GM19023 (cell line): ENCODE measurements at regions not wholly inside any gene's neighbourhood (a gene's known extent, or its start where the extent isn't known, plus 50 kb on each side); places are given as distances from the start of the nearest gene placed in this dataset.

Experiments used
- ATAC-seq: cut with Tn5 transposase; IDR thresholded peaks from one replicate; pipeline ENCODE4 v1.9.1; 2021; ENCODE audit warnings: mild to moderate bottlenecking, moderate library complexity; ENCODE audit not compliant: unreplicated experiment

DNA sequence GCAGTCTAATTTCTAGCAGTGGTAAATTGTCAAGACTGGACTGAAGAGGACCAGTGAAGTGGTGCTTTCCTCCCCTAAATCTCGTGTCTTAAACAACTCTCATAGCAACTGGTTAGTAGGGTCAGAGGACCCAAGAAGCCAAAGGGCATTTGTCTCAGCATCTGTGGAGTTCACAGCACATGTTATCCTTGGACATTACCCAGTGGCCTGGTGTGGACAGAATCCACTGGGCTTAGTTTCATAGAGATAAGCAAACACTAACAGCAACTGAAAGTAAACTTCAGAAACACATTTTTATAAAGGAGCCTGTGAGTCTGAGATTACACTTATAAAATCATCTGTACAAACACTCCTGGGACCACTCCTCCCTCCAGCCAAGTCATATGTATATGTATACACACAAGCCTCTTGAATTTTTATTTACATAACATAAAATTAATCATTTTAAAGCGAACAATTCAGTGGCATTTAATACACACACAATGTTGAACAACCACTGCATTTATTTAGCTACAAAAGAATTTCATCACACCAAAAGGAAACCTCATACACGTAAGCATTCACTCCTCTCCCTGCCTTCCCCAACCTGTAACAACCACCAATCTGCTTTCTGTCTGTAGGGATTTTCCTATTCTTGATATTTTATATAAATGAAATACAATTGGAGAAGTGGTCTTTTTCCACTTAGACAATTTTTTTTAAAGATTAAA, 457.8 kb downstream of the RASEF start:
- no peak for ATAC-seq

DNA sequence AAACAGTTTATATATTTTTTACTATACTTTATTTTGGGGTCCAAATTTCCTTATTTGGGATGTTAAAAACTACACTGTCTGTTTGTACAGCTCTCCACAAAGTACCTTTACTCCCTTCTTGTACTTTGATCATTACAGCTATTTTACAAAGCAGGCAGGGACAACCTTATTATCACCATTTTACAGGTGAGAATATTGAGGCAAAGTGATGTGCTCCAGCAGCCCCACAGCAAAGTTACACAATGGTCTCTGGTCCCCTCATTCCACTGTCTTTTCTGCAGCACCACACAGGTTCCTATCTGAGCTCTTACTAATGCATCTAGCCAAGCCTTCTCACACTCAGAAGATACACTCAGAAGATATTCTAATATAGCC, 457.3 kb downstream of the RASEF start:
- ATAC-seq: no peak

DNA sequence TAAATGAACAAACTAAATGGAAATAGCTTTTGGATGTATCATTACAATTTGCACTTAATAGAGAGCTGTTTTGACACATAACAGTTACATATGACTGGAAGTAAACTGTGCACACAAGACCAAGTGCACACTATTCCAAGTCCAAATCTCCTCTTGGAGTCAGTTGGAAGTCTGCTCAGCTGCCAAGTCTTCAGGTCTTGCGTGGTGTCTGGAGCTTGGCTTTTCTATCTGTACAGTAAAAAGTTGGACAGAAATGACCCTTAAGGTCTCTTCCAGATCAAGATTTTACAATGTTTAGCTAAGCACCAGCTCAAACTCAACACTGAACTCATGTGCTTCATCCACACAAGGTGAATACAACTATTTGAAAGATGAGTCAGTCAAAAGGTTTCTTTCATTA, 456.9 kb downstream of the RASEF start:
- no peak for ATAC-seq

DNA sequence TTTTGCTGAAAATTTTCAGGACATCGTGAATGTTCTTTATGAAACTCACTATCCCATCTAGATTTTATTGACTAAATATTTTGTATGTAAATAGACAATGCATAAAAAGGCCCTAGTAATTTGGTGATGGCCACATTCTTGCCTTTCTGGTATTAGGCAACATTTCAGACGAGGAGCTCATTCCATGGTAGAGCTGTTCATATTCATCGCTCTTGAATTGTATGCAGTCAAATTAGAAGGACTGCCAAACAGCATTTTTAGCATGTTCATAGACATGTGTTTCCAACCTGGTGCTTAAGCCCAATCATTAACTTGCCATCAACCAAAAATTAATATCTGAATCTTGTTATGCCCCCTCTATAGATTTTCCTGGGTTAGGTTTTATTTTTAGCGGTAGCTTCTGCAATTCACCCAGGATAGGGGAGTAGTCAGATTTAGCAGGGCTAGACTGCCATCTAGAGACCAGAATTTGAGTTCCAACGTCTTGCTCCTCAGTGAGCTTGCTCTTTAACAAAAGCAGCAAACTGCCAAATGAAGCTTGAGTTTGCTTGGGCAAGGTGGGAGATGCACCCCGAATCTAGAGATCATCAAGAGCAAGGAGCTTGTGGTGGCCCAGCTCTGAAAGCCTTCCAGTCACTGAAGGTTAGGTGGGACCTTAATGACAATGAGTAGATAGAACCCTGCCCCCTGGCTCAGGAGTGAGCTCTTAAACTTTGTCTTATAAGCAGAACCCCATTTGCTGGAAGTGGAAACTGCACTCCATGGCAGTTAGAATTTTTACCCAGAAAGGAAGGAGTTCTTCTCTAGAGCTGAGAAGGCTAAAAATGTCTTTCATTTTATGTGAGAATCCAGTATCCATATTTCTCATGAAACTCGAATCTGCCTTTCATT, 456.2 kb downstream of the RASEF start:
- no peak for ATAC-seq

DNA sequence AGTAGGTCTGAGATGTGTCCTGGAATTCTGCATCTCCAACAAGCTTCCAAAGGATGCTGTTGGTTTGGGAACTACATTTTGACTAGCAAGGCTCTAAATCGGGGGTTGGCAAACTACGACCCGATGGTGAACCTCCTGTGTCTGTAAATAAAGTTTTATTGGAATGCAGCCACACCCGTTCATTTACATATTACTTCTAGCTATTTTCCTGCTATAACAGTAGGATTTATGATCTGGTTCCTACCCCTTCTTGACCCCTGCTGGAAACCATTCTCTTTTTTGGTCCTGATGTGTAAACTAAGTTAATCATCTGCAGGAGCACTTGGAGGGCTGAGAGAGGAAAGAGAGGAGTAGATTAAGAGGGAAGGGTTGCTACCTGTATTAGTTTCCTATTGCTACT, 454.5 kb downstream of the RASEF start:
- no peak for ATAC-seq

DNA sequence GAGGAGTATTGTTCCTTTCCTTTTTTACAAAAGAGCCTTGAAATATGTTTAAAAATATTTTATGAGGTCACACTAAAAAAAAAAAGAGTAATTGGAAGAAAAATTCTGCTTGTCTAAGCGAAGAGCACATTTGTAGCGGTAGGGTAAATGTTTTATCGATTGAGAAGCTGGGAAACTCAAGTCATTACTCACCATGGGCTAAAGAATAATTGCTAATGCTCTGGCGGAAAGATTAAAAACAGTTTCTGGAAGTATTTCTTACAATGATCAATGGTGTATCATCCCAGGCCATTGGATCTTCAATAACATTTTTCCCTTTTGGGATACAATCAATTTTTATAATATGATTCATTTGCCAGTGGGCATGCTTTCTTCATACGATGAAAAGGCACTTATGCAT, 450.0 kb downstream of the RASEF start:
- ATAC-seq: no peak

DNA sequence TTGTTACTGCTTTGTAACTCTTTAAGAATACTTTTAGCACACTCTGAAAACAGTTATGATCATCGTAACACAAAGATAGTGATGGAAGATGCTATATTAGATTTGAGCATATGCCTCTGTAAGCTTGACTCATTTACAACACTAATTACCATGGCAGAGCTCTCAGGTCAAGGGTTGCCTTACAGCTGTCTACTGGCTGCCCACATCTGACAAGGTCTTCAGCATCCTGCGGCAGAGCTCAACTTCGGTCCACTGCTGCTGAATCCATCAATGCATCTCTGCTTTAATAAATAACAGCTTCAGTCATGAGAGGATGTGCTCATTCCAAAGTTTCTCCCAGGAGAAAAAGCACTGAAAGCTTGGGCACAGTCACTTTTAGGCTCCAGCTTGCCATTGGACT, 449.4 kb downstream of the RASEF start:
- no peak for ATAC-seq

DNA sequence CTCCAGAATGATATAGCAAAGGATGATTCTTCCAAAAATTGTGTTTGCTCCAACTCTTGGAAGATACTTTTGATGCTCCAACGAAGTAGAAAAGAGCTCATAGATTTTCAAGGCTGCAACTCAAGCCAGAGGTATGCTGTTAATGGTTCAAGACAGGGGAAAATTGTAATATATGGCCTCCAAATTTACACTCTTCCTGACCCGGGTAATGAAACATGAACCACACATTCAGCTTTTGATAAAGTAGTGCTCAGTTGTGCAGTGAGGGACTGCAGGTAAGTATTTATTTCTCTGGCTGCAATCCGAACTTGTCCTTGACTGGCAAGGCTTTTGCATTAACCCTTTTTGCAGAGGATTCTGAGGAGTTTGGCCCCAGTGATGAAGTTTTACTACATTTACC, 446.4 kb downstream of the RASEF start:
- ATAC-seq: no peak

DNA sequence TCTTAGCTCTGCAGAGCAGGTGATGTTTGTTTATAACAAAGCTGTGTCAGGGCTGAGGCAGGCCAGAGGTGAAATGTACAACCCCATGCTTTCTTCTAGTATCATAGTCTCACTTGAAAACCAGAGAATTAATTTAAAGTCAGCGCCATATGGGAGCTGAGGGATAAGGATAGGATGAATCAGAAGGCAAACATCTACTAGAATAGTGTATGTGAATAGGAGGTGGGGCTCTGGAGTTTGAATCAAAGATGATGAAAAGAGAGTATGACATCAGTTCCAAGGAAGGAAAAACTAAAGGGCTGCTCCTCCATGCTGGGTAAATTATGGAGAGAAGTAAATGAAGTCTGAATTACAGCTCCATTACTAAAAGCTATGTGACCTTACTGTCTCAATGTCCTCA, 441.5 kb downstream of the RASEF start:
- ATAC-seq: no peak

DNA sequence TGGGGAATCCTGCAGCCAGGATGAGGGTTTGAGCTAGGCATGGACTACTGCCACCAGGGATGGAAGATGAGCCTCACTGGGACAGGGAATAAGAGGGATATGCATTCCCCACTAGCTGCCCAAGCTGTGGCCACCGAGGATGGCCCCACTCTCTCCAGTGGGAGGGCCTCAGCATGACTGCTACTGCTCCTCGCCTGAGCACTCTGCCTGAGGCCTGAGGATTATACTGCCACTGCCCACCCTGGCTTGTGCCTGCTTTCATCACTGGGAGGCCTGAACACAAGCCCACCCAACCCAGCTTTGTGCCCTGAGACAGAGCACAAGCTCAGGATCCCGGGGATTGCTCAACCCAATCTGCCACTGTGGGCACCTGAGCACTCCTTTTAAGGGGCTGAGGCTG, 425.6 kb downstream of the RASEF start:
- no peak for ATAC-seq

DNA sequence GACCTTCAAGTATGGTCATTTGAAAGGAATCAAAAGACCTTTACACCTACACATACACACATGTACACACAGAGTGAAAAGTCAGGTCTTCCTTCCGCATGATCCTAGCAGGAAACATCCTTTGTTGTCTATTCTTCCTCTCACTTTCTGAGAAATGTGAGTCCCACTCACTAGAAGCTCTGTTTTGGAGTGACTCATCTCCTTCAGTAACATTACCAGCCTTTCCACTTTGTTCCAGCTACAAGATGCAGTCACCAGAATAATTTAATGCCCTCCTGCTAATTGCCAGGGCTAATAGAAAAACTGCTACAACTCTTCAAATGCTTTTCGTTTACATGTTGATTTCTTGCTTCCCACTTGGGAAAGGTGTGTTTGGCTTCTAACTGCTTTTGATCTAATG, 417.3 kb downstream of the RASEF start:
- no peak for ATAC-seq

DNA sequence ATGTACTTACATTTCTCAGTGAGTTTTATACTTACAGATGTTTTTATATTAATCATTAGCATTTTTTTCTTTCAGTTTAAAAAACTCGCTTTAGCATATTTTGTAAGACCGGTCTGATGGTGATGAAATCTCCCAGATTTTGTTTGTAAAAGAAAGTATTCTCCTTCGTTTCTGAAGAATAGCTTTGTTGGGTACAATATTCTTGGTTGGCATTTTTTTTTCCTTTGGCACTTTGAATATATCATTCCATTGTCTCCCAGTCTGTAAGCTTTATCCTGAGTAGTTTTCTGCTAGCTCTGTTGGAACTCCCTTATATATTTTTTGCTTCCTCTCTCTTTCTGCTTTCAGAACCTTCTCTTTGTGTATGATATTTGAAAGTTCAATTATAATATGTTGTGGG, 412.6 kb downstream of the RASEF start:
- no peak for ATAC-seq

DNA sequence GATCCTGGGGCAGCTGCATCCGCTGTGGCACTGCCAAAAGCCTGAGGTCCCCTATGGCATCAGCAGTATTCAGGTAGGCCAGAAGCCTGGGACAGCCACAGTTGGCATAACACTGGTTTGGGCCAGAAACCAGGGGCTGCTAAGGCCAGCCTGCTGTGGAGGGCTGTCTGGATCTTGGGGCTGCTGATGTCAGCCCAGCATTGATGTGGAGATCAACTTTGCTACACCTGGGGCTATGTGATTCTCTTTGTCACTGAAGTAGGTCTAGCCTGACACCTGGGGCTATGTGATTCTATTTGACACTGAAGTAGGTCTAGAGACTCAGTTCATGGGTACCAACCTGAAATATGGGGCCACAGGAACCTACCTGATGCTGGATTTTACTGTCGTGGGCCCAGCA, 411.5 kb downstream of the RASEF start:
- no peak for ATAC-seq

DNA sequence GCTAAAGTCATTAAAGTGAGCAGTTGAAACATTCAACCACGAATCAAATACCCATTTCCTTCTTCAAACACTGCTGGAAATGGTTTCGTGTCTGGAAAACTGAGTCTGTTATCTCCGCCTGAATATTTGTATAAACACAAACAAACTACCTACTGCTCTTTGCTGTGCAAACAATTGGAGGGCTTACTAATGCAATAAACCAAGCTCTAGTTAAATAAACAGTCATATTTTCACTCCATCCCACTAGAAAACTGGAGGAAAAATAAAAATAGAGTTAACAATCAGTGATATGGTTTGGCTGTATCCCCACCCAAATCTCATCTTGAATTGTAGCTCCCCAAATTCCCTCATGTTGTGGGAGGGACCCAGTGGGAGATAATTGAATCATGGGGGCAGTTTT, 397.6 kb downstream of the RASEF start:
- no peak for ATAC-seq

DNA sequence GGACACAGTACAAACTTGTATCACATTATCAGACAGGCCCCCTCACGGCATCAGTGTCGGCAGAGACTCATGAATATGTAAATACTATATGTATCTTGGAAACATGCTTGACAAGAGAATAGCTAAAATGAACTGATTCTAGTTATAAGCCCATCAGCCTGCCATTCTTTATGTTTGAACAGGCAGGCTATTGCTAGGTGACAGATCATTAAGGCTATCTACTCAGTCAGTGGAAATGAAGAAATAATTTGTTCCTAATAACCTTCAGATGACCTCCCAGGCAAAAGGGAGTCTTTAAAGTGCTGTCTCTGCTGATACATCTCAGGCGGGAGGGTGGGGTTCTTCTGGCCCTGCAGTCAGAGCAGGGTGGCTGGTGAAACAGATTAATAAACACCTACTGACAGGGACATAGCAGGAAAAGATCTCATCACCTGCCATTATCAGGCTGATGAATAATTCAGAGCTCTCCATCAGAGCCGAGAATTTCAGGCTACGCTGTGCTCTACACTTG, 394.2 kb downstream of the RASEF start:
- no peak for ATAC-seq

DNA sequence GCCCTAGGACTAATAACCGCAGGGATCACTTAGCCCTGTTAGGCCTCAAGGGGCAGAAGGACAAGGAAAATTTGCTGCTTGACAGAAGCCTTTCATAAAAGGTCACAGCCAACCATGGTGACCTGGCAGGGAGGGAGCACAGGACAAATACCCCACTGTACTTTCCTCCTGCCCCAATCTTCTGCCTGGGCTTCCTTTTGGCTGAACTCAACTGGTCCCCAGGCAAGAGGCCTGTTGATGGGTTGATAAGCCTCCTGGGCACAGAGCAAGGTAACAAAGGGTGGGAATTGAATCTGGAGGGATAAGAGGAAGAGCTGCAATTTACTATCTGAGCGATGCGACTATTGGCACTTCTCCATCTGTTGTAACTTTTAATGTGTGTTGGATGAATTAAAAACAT, 392.9 kb downstream of the RASEF start:
- ATAC-seq: no peak

DNA sequence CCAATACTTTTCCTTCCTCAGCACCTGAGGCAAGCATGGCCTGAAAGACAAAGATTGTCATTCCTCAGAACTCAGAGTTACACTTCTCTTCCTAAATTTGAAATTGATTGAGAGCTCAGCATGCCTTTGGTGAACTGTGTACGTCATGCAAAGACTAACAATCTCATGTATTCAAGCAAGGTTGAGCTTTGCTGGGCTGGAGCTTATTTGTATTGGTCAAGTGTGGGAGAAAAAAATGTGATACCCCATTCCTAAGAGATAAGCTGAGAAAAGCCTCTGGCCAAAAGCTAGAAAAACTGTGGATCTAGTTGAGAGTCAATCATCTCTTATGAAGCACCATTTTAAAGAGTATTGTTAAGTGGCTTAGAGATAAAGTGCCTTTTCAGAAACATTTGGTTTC, 392.2 kb downstream of the RASEF start:
- no peak for ATAC-seq

DNA sequence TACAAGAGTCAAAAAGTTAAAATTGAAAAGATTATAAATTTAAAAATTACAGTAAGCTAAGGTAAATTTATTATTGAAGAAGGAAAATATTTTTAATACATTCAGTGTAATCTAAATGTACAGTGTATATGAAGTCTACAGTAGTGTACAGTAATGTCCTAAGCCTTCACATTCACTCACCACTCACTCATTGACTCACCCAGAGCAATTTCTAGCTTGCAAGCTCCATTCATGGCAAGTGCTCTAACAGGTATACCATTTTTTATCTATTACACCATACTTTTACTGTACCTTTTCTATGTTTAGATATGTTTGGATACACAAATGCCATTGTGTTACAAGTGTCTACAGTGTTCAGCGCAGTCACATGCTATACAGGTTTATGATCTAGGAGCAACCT, 389.7 kb downstream of the RASEF start:
- no peak for ATAC-seq

DNA sequence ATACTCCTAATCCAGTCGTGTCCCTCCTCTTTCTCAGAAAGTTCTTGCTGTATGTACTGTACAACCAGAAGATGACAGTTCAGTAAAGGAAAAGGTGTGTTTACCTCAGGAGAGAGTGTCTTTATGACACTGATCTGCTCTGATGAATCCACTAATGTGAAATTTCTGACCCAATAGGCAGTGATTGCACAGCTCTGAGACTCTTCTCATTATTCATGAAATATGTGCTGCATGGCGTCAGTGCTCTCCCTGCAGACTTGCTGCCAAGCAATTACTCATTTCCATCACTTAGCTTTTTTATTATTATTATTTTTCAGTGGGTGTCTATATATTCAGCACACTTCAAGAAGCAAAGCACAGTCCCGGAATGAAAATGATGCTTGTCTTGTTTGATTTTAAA, 389.0 kb downstream of the RASEF start:
- no peak for ATAC-seq

DNA sequence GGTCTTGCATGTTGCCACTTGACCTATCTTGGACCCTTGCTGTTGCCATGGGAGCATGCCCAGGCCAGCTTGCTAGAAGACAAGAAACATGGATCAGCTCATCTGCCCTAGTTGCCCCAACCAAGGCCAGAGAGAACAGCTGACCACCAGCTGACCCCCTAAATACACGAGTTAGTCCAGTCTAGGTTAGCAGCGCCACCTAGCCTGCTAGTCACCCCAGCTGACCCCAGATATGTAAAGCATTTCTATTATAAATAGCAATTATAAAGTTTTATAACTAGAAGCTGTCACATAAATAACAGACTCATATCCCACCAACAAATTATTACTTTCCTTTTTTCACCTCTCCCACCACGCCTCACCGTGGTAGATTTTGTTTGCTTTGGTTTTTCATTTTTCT, 387.8 kb downstream of the RASEF start:
- no peak for ATAC-seq

DNA sequence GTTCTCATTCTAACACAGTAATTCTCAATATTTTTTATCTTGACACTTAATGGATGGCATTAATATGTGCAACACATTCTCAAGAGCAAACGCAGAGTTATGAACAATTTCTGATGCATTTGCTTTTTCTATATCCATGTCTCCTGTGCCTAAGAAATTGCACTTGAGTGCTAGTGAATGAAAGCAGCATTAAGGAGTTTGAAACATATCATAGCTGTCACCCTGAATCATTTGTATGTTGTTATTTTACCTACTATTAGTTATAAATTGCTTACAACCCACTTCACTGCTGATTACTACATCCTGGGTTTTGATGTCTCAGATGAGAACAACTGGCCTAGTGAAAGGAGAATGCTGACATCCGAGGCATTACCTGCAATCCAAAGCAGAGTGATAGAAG, 387.3 kb downstream of the RASEF start:
- ATAC-seq: no peak

DNA sequence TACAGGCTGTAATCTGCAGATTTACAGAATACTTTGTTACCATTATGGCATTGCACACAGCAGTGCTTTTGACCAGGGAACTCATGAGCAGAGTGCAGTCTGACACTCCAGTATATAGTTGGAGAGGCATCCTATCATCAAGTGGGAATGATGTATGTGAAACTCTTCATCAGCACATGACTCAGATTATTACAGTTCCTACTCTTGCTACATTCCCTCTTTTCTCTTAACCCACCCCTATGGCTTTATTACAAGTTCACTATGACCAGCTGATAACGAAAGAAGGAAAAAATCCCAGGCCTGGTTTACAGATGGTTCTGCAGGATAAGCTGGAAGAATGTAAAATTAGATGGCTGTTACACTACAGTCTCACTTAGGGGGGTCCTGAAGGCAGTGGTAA, 385.9 kb downstream of the RASEF start:
- no peak for ATAC-seq
